PC-3 (cell line): ENCODE measurements at regions not wholly inside any gene's neighbourhood (a gene's known extent, or its start where the extent isn't known, plus 50 kb on each side); places are given as distances from the start of the nearest gene placed in this dataset.

Experiments used
- ATAC-seq: fragments of 200-7000 bp; cut with Tn5 transposase; 2 replicates; pipeline ENCODE4 v1.9.1; 2020; ENCODE audit warnings: mild to moderate bottlenecking, moderate library complexity
- BruUV-seq: library from RNA; stranded (reverse); fragments of 400-500 nt; replicated peaks from 2 replicates; lab custom pipeline; 2021; lab: Mats Ljungman, UMichigan
- CTCF ChIA-PET: fragments of 300-600 bp; sonication (Branson Sonifier 250); formaldehyde crosslinking; loops from one replicate; lab custom pipeline; 2022; ENCODE audit warnings: antibody characterized with exemption; lab: Charles Lee
- POLR2A ChIA-PET: fragments of 300-600 bp; sonication (Branson Sonifier 250); formaldehyde crosslinking; loops from one replicate; lab custom pipeline; 2022; ENCODE audit warnings: antibody characterized with exemption; ENCODE audit not compliant: unreplicated experiment; lab: Charles Lee
- DNase-seq: peaks from one replicate; pipeline ENCODE4 v3.0.0-alpha.2; 2015
- H2AFZ ChIP-seq: fragments of 300-600 bp; sonication (generic); 2 replicates; pipeline ENCODE4 v1.6.0; 2016; ENCODE audit warnings: antibody characterized with exemption, low read length
- H3F3A ChIP-seq: fragments of 300-600 bp; sonication (generic); one replicate; pipeline ENCODE4 v1.6.0; 2017; ENCODE audit warnings: antibody characterized with exemption, low read length, control low read depth, mild to moderate bottlenecking; ENCODE audit not compliant: unreplicated experiment
- H3K27ac ChIP-seq: fragments of 300-600 bp; sonication (generic); 2 replicates; pipeline ENCODE4 v1.5.1; 2016; ENCODE audit warnings: mild to moderate bottlenecking, low read length
- H3K27me3 ChIP-seq: fragments of 300-600 bp; sonication (generic); 2 replicates; pipeline ENCODE4 v1.6.1; 2016; ENCODE audit warnings: low read length, mixed read lengths
- H3K36me3 ChIP-seq: fragments of 300-600 bp; sonication (generic); 2 replicates; pipeline ENCODE4 v1.6.1; 2016; ENCODE audit warnings: low read depth, mixed run types, low read length, mixed read lengths
- H3K4me1 ChIP-seq: fragments of 300-600 bp; sonication (generic); 2 replicates; pipeline ENCODE4 v1.5.1; 2016; ENCODE audit warnings: low read length; ENCODE audit not compliant: insufficient read depth
- H3K4me2 ChIP-seq: fragments of 300-600 bp; sonication (generic); 2 replicates; pipeline ENCODE4 v1.6.0; 2016; ENCODE audit warnings: low read length
- H3K4me3 ChIP-seq: fragments of 300-600 bp; sonication (generic); 2 replicates; pipeline ENCODE4 v1.5.1; 2016; ENCODE audit warnings: mild to moderate bottlenecking, low read length, mixed read lengths
- H3K79me2 ChIP-seq: fragments of 300-600 bp; sonication (generic); 2 replicates; pipeline ENCODE4 v1.6.1; 2017; ENCODE audit warnings: low read length, mixed read lengths
- H3K9ac ChIP-seq: fragments of 300-600 bp; sonication (generic); 2 replicates; pipeline ENCODE4 v1.6.0; 2016; ENCODE audit warnings: mild to moderate bottlenecking, low read length
- H3K9me2 ChIP-seq: fragments of 300-600 bp; sonication (generic); replicated peaks from 2 replicates; pipeline ENCODE4 v1.6.1; 2016; ENCODE audit warnings: mixed run types, low read length, mixed read lengths
- H3K9me3 ChIP-seq: fragments of 300-600 bp; sonication (generic); 2 replicates; pipeline ENCODE4 v1.6.1; 2016; ENCODE audit warnings: low read length, mixed read lengths
- H4K20me1 ChIP-seq: fragments of 300-600 bp; sonication (generic); 2 replicates; pipeline ENCODE4 v1.6.1; 2016; ENCODE audit warnings: low read length, mixed read lengths
- EZH2 ChIP-seq: fragments of 300-600 bp; sonication (generic); IDR thresholded peaks from one replicate; pipeline ENCODE4 v1.6.1; 2017; ENCODE audit warnings: antibody characterized with exemption, mild to moderate bottlenecking, low read length; ENCODE audit not compliant: unreplicated experiment
- EZH2phosphoT487 ChIP-seq: fragments of 300-600 bp; sonication (generic); IDR thresholded peaks from 2 replicates; pipeline ENCODE4 v1.6.1; 2018; ENCODE audit warnings: mild to moderate bottlenecking, antibody characterized with exemption, low read length, borderline replicate concordance
- intact Hi-C: fragments of 100-400 bp; cut with micrococcal nuclease; formaldehyde crosslinking; loops from 2 replicates; pipeline ENCODE4 v1.9.0; 2023
- TF ChIP-seq, protein P1 (sequence below): fragments of 300-600 bp; sonication (generic); conservative IDR thresholded peaks from 2 replicates; pipeline ENCODE4 v1.5.1; 2017; ENCODE audit warnings: antibody characterized with exemption, low read depth, mild to moderate bottlenecking, low read length

DNA sequence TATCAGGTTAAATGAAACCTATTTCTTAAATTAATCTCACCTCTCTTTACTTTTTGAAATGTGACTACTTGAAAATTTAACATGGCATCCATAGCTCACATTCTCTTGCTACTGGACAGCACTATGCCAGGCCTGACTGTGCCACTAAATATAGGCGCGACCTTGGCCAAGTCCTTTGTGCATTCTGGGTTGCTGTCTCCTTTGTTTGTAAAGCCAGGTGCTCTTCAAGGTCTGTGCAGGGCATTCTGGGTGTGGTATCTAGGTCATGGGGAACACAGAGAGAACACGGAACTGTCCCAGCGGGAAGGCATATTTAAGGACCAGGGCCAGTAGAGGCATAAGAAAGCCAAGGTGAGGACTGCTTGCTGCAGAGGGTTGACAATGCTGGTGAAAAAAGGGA, 121.2 kb downstream of the ZNF664 start:
- no peaks in the 10 kb centered on the region for H3F3A ChIP-seq
- no peaks in the 10 kb centered on the region for H4K20me1 ChIP-seq
- no peak overlapping the region for H3K4me3 ChIP-seq
- no TSS peak for BruUV-seq
- no peak overlapping the region for H2AFZ ChIP-seq
- H3K4me1 ChIP-seq = no peaks in the 10 kb centered on the region
- no peak for ATAC-seq
- H3K4me2 ChIP-seq = no peak overlapping the region
- H3K36me3 ChIP-seq = no peaks in the 10 kb centered on the region
- intact Hi-C loops = no loop called here
- TF ChIP-seq, protein P1, sequence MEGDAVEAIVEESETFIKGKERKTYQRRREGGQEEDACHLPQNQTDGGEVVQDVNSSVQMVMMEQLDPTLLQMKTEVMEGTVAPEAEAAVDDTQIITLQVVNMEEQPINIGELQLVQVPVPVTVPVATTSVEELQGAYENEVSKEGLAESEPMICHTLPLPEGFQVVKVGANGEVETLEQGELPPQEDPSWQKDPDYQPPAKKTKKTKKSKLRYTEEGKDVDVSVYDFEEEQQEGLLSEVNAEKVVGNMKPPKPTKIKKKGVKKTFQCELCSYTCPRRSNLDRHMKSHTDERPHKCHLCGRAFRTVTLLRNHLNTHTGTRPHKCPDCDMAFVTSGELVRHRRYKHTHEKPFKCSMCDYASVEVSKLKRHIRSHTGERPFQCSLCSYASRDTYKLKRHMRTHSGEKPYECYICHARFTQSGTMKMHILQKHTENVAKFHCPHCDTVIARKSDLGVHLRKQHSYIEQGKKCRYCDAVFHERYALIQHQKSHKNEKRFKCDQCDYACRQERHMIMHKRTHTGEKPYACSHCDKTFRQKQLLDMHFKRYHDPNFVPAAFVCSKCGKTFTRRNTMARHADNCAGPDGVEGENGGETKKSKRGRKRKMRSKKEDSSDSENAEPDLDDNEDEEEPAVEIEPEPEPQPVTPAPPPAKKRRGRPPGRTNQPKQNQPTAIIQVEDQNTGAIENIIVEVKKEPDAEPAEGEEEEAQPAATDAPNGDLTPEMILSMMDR = no peak
- TF ChIP-seq EZH2phosphoT487 (no peak), EZH2 (no peak)
- ChIA-PET CTCF (no interaction called here), POLR2A (no interaction called here)
- no peak overlapping the region for H3K9ac ChIP-seq
- no peaks in the 10 kb centered on the region for H3K9me3 ChIP-seq
- no peak overlapping the region for H3K27ac ChIP-seq
- no peaks in the 10 kb centered on the region for H3K9me2 ChIP-seq
- H3K79me2 ChIP-seq = no peaks in the 10 kb centered on the region
- H3K27me3 ChIP-seq = peaks cover 30% of the 10 kb centered on the region
- no peak for DNase-seq

DNA sequence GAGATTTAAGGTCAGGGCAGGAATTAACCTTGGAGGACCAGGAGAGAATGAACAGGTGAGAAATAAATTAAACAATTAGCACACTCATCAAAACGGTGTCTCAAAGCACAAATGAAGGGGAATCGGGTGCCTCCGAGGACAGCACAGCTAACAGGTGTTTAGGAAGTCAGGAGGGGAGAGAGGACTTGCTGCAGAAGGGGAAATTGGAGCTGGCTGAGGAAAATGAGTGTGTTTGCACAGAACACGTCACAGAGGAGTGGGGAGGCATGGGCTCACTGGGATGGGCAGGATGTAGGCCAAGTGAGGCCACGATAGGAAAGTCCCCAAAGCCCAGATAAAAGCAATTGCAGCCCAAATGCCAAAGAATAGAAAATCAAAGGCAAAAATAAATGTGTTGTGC, 121.7 kb downstream of the ZNF664 start:
- no peak overlapping the region for H3K4me3 ChIP-seq
- H3K4me1 ChIP-seq = no peaks in the 10 kb centered on the region
- CTCF ChIA-PET = no interaction called here
- H3F3A ChIP-seq = no peaks in the 10 kb centered on the region
- no peak for TF ChIP-seq EZH2
- TF ChIP-seq EZH2phosphoT487 = no peak
- TF ChIP-seq, protein P1 = no peak
- peaks cover 35% of the 10 kb centered on the region for H3K27me3 ChIP-seq
- no peaks in the 10 kb centered on the region for H3K36me3 ChIP-seq
- H3K4me2 ChIP-seq = no peak overlapping the region
- H4K20me1 ChIP-seq = no peaks in the 10 kb centered on the region
- H2AFZ ChIP-seq = no peak overlapping the region
- H3K79me2 ChIP-seq = no peaks in the 10 kb centered on the region
- H3K9me3 ChIP-seq = no peaks in the 10 kb centered on the region
- DNase-seq (peak; percentile 25), ATAC-seq (peak; percentile 53)
- POLR2A ChIA-PET = no interaction called here
- BruUV-seq = no TSS peak
- H3K9me2 ChIP-seq = no peaks in the 10 kb centered on the region
- intact Hi-C loops = no loop called here
- H3K27ac ChIP-seq = no peak overlapping the region
- H3K9ac ChIP-seq = no peak overlapping the region

DNA sequence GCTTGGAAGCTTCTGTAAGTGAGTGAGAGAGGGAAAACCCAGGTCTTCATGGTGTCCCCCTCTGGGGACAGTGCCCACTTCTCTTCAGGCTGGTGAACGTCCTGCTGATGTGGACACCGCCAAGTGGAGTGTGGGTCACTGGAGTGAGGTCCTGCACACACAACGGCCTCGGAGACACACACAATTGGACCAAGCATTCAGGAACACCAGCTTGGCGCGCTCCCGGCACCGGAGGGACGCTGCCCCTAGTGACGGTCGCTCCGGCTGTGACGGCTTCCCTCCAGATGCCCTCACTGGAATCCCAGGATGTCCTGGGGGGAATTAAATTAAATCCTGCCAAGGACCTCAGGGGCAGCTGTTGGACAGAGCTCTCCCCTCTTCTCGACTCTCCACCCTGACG, 123.1 kb downstream of the ZNF664 start:
- Histone ChIP-seq H3K27ac (no peak overlapping the region), H3K9me3 (no peaks in the 10 kb centered on the region), H3K79me2 (no peaks in the 10 kb centered on the region), H3K9me2 (no peaks in the 10 kb centered on the region), H3K36me3 (no peaks in the 10 kb centered on the region), H2AFZ (no peak overlapping the region), H3K4me1 (no peaks in the 10 kb centered on the region), H4K20me1 (no peaks in the 10 kb centered on the region), H3K27me3 (peaks cover 35% of the 10 kb centered on the region), H3K4me3 (no peak overlapping the region), H3K4me2 (no peak overlapping the region), H3K9ac (no peak overlapping the region), H3F3A (no peaks in the 10 kb centered on the region)
- ATAC-seq = no peak
- no peak for DNase-seq
- ChIA-PET CTCF (no interaction called here), POLR2A (no interaction called here)
- no TSS peak for BruUV-seq
- TF ChIP-seq, protein P1 = no peak
- no peak for TF ChIP-seq EZH2phosphoT487
- no peak for TF ChIP-seq EZH2
- intact Hi-C loops = no loop called here
